ENCODE measurements at regions not wholly inside any gene's neighbourhood (a gene's known extent, or its start where the extent isn't known, plus 50 kb on each side); places are given as distances from the start of the nearest gene placed in this dataset.

- TF ChIP-seq CTCF (IDR thresholded peaks at IDR 0.05) (no peak), POLR2A (IDR thresholded peaks at IDR 0.05) (no peak), EP300 (IDR thresholded peaks at IDR 0.05) (no peak), POLR2AphosphoS5 (IDR thresholded peaks at IDR 0.05) (no peak)
Measured at GRCh38 chr9:99430301-99430700, 208.2 kb downstream of the SEC61B start.
